Breast epithelium (tissue), 3 donors: ENCODE measurements at regions not wholly inside any gene's neighbourhood (a gene's known extent, or its start where the extent isn't known, plus 50 kb on each side); places are given as distances from the start of the nearest gene placed in this dataset.

Experiments used
- CTCF ChIP-seq, 3 donors: fragments of 450-650 bp; IDR thresholded peaks; one replicate each; pipeline ENCODE4 v1.5.1; 2016 to 2017; ENCODE audit warnings: antibody characterized with exemption in 3 of 3, mild to moderate bottlenecking in 3 of 3, moderate library complexity in 3 of 3
- POLR2AphosphoS5 ChIP-seq, 3 donors: sonication (generic); formaldehyde crosslinking; IDR thresholded peaks; one replicate each; pipeline ENCODE4 v1.6.1; 2017; ENCODE audit warnings: antibody characterized with exemption in 3 of 3

GRCh38 chr10:55353414-55353813 is 552.4 kb upstream of the PCDH15 start:
- TF ChIP-seq CTCF (IDR thresholded peaks at IDR 0.05) (no peak), POLR2AphosphoS5 (IDR thresholded peaks at IDR 0.05) (no peak)
